ENCODE measurements at regions not wholly inside any gene's neighbourhood (a gene's known extent, or its start where the extent isn't known, plus 50 kb on each side); places are given as distances from the start of the nearest gene placed in this dataset.

DNA sequence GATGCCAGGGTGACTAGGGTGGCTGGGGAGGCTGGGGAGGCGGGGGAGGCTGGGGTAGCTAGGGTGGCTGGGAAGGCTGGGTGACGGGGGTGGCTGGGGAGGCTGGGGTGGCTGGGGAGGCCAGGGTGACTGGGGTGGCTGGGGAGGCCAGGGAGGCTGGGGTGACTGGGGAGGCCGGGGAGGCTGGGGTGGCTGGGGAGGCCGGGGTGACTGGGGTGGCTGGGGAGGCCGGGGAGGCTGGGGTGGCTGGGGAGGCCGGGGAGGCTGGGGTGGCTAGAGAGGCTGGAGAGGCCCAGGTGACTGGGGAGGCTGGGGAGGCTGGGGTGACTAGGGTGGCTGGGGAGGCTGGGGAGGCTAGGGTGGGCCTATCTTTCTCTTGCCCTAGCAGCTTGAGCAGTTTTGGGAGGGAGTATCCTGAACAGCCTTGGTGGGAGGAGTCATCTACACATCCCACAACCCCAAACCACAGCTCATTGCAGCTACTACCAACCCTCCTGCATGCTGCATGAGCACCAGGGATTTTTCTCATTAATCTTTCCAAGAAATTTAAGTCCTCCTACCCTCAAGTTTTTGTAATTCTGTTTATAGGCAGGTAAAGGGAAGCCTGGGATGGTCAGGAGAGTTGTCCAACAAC is 203.2 kb upstream of the IRX1 start:
- intact Hi-C loops (cut with DNase I; ENCODE audit: low total_unique reads), result no loop called here
- Histone ChIP-seq H3K27me3 (no peaks in the 10 kb centered on the region), H3K36me3 (no peaks in the 10 kb centered on the region), H3K4me3 (no peak overlapping the region), H3K9me3 (no peaks in the 10 kb centered on the region), H3K4me1 (no peaks in the 10 kb centered on the region), H3K27ac (no peak overlapping the region)
- no peak for DNase-seq (ENCODE audit: low spot score in 2 of 2)
- TF ChIP-seq POLR2A (IDR thresholded peaks at IDR 0.05), result no peak
- TF ChIP-seq, protein P1, sequence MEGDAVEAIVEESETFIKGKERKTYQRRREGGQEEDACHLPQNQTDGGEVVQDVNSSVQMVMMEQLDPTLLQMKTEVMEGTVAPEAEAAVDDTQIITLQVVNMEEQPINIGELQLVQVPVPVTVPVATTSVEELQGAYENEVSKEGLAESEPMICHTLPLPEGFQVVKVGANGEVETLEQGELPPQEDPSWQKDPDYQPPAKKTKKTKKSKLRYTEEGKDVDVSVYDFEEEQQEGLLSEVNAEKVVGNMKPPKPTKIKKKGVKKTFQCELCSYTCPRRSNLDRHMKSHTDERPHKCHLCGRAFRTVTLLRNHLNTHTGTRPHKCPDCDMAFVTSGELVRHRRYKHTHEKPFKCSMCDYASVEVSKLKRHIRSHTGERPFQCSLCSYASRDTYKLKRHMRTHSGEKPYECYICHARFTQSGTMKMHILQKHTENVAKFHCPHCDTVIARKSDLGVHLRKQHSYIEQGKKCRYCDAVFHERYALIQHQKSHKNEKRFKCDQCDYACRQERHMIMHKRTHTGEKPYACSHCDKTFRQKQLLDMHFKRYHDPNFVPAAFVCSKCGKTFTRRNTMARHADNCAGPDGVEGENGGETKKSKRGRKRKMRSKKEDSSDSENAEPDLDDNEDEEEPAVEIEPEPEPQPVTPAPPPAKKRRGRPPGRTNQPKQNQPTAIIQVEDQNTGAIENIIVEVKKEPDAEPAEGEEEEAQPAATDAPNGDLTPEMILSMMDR (IDR thresholded peaks at IDR 0.05), result no peak
- TF ChIP-seq POLR2AphosphoS5 (IDR thresholded peaks at IDR 0.05), result no peak

DNA sequence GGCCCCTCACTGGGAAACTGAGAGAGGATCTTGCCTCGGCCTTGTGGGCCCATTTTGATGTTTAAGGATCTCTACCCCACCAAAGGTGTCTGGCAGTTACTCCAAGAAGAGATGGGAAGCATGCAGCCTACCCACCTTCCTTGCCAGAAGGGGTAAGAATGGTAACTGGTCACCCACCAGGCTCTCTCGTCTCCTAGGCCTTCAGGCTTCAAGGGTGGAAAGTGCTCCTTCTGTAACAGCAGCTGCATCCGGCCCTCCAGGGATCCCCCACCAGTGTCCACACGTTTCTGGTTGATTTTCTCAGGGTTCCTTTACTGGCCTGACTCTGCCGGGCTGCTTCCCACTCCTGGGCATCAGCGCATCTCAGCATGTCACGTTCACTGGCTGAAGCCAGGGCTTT is 204.4 kb upstream of the IRX1 start:
- no peak for DNase-seq (ENCODE audit: low spot score in 2 of 2)

DNA sequence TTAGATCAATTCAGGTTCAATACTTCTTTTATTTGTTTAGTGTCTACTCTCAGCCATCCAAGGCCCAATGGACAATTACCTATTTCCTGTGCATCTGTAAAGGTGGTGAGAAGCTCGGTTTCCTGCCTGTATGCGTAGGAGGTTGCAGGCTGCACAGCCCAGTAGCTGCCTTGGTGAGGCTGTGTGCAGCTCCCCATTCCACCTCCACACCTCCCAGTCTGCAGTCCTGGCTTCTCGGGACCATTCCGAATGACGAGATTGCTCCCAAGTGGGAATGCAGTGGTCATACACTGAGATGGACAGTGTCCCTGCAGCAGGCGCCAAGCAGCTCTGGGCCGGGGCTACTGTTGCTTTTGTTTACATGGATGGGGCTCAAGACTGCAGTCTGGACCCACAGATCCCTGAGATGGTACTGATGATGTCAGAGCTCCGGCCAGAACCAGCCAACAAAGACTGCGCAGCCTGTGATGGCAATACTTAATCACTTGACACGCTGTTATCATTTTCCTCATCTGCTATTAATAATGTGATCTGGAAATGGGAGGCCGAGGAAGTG is 206.1 kb upstream of the IRX1 start:
- TF ChIP-seq, protein P1 (IDR thresholded peaks at IDR 0.05), result no peak
- TF ChIP-seq POLR2A (IDR thresholded peaks at IDR 0.05), result no peak
- TF ChIP-seq POLR2AphosphoS5 (IDR thresholded peaks at IDR 0.05), result no peak
- intact Hi-C loops (cut with DNase I; ENCODE audit: low total_unique reads), result no loop called here
- H3K36me3 ChIP-seq, result no peaks in the 10 kb centered on the region
- no peaks in the 10 kb centered on the region for H3K9me3 ChIP-seq
- no peaks in the 10 kb centered on the region for H3K27me3 ChIP-seq
- H3K27ac ChIP-seq, result no peak overlapping the region
- no peaks in the 10 kb centered on the region for H3K4me1 ChIP-seq
- no peak for DNase-seq (ENCODE audit: low spot score in 2 of 2)
- no peak overlapping the region for H3K4me3 ChIP-seq

More for the DNA sequence above, 204.4 kb upstream of the IRX1 start:
- TF ChIP-seq POLR2AphosphoS5 (IDR thresholded peaks at IDR 0.05), result no peak
- TF ChIP-seq, protein P1 (IDR thresholded peaks at IDR 0.05), result no peak
- no peak for TF ChIP-seq POLR2A (IDR thresholded peaks at IDR 0.05)
- Histone ChIP-seq H3K4me3 (no peak overlapping the region), H3K4me1 (no peaks in the 10 kb centered on the region), H3K36me3 (no peaks in the 10 kb centered on the region), H3K9me3 (no peaks in the 10 kb centered on the region), H3K27ac (no peak overlapping the region), H3K27me3 (no peaks in the 10 kb centered on the region)
- intact Hi-C loops (cut with DNase I; ENCODE audit: low total_unique reads), result no loop called here

DNA sequence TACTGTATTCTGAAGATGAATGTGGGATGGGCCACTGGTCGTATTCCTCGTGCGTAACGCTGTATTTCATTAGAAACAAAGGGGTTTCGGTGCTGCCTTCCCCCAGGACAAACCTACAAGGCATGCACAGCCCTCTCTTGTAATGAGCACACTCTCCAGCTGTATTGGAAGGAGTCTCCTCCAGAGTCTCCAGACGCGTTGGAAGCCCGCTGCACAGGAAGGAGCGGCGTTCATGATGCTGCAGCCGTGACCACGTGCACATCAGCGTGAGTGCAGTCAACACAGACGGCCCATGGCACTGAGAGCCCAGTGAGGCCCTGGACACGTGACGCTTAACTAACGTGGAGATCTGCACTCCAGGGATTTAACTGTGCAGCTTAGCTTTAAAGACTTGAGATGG is 209.0 kb upstream of the IRX1 start:
- TF ChIP-seq POLR2A (IDR thresholded peaks at IDR 0.05), result no peak
- H3K4me3 ChIP-seq, result no peak overlapping the region
- H3K4me1 ChIP-seq, result no peaks in the 10 kb centered on the region
- H3K9me3 ChIP-seq, result no peaks in the 10 kb centered on the region
- no peaks in the 10 kb centered on the region for H3K36me3 ChIP-seq
- intact Hi-C loops (cut with DNase I; ENCODE audit: low total_unique reads), result no loop called here
- H3K27me3 ChIP-seq, result no peaks in the 10 kb centered on the region
- no peak overlapping the region for H3K27ac ChIP-seq
- no peak for DNase-seq (ENCODE audit: low spot score in 2 of 2)

DNA sequence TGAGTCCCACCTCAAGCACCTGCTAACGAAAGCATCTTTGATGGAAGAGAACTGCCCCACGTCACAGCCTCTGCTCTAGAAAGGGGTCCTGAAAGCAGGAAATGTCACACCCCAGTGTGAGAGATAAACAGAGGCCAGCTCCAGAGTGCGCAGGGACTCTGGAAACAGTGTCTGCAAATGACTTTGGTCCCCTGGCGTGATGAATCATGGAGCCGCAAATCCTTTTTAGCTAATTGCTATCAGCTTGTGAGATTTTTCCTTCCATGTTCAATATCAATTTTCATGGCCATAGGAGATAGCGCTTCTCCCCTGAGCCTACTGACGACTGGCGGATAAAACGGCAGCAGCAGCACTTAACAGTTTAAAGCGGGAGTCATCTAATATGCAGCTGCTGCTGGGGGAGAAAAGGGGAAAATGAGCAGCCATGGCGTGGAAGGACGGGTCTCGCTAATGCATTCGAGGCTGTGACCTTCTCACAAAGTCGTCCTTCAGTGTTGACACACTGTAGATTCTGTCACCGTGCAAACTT is 209.6 kb upstream of the IRX1 start:
- intact Hi-C loops (cut with DNase I; ENCODE audit: low total_unique reads), result no loop called here
- H3K4me3 ChIP-seq, result no peak overlapping the region
- no peak overlapping the region for H3K27ac ChIP-seq
- H3K27me3 ChIP-seq, result no peaks in the 10 kb centered on the region
- TF ChIP-seq, protein P1 (IDR thresholded peaks at IDR 0.05), result no peak
- TF ChIP-seq POLR2A (IDR thresholded peaks at IDR 0.05) (no peak), POLR2AphosphoS5 (IDR thresholded peaks at IDR 0.05) (no peak)
- DNase-seq (ENCODE audit: low spot score in 2 of 2), result no peak
- H3K9me3 ChIP-seq, result no peaks in the 10 kb centered on the region
- H3K36me3 ChIP-seq, result no peaks in the 10 kb centered on the region
- no peaks in the 10 kb centered on the region for H3K4me1 ChIP-seq

Measured in breast epithelium (tissue), 4 donors.